GM11168 (cell line): ENCODE measurements at regions not wholly inside any gene's neighbourhood (a gene's known extent, or its start where the extent isn't known, plus 50 kb on each side); places are given as distances from the start of the nearest gene placed in this dataset.
"Not testable (repeated sequence)": the region's sequence is repeated elsewhere in the genome, so short reads cannot be mapped to it uniquely, and the experiment has no call there.

Experiments used
- in situ Hi-C: fragments of 300-500 bp; cut with MboI; formaldehyde crosslinking; loops from one replicate; pipeline ENCODE4 v1.12.0; 2022; ENCODE audit warnings: low sequenced_read_pairs; ENCODE audit not compliant: unreplicated experiment

DNA sequence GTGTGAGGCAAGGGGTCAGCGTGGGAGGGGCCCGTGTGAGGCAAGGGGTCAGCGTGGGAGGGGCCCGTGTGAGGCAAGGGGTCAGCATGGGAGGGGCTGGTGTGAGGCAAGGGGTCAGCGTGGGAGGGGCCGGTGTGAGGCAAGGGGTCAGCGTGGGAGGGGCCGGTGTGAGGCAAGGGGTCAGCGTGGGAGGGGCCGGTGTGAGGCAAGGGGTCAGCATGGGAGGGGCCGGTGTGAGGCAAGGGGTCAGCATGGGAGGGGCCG lies 119.2 kb downstream of the SEPTIN14 start:
- in situ Hi-C loops = not testable (repeated sequence)

DNA sequence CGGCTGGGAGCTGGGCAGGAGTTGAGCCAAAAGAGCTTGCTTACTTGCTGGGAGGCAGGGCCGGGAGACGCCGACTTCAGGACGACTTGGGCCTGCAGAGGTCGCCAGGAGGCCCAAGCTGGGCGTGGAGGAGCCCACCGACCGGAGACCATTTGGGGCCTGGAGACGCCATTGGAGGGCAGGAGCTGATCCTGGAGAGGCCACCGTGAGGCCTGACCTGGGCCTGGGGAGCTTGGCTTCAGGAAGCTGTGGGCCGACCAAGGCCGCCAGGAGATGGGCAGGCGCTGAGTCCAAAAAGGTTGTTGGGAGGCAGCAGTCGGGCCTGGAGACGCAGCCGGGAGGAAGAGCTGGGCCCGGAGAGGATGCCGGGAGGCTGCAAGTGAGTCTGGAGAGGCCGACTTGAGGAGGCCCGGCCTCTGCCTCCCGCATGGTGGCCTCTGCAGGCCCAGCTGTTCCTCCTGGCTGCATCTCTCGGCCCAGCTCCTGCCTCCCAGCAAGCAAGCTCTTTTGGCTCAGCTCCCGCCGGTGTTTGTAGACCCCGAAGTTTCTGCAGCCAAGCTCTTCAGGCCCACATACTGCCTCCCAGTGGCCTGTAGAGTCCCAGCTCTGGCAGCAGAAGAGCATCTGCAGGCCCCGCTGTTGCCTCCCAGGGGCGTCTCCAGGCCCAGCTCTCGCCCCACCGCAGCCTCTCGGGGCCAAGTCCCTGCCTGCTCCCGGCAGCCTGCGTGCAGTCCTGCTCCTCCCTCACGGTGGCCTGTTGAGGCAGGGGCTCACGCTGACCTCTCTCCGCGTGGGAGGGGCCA lies 119.7 kb downstream of the SEPTIN14 start:
- in situ Hi-C loops = not testable (repeated sequence)

DNA sequence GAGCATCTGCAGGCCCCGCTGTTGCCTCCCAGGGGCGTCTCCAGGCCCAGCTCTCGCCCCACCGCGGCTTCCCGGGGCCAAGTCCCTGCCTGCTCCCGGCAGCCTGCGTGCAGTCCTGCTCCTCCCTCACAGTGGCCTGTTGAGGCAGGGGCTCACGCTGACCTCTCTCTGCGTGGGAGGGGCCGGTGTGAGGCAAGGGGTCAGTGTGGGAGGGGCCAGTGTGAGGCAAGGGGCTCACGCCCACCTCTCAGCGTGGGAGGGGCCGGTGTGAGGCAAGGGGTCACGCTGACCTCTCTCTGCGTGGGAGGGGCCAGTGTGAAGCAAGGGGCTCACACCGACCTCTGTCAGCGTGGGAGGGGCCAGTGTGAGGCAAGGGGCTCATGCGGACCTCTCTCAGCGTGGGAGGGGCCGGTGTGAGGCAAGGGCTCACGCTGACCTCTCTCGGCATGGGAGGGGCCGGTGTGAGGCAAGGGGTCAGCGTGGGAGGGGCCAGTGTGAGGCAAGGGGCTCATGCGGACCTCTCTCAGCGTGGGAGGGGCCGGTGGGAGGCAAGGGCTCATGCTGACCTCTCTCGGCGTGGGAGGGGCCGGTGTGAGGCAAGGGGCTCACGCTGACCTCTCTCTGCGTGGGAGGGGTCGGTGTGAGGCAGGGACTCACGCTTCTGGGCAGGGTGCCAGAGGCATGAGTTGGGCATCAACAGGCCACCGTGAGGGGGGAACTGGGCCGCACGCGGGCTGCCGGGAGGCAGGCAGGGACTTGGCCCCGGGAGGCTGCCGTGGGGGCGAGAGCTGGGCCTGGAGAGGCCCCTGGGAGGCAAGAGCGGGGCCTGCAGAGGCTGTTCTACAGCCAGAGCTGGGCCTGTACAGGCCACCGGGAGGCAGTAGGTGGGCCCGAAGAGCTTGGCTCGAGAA lies 120.6 kb downstream of the SEPTIN14 start:
- in situ Hi-C loops = not testable (repeated sequence)

DNA sequence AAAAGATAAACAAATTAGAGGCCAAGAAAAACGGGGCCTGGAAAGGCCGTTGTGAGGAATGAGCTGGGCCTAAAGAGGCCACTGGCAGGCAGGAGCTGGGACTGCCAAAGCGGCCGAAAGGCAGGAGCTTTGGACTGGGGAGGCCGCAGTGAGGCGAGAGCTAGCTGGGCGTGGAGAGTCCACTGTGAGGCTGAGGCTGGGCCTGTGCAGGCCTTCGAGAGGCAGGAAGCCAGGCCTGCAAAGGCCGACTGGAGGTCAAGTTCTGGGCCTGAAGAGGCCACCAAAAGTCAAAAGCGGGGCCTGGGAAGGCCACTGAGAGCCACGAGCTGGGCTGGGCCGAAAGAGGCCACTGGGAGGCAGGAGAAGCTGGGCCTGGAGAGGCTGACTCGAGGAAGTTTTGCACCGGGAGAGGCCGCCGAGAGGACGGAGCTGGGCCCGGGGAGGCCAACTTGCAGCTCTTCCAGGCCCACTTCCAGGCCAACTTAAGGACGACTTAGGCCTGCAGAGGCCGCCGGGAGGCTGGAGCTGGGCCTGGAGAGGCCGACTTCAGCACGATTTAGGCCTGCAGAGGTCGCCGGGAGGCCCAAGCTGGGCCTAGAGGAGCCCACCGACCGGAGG lies 121.8 kb downstream of the SEPTIN14 start:
- in situ Hi-C loops = not testable (repeated sequence)

DNA sequence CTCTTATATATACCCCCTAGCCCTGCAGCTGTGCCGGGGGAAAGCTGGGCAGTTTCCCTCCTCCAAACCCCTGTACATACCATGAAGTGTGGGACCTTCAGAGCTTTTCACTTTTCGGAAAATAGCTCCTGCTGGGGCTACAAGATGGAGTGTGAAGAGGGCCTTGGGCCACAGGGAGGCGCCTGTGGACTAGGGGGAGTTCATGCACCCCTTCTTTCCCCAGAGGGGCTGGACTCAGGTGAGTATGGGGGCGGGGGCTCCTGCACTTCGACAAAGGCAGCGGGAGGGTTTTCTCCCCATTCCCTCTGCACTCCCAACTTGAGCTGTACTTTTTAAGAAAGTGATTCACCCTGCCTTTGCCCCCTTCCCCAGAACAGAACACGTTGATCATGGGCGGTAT lies 122.5 kb downstream of the SEPTIN14 start:
- in situ Hi-C loops = not testable (repeated sequence)

DNA sequence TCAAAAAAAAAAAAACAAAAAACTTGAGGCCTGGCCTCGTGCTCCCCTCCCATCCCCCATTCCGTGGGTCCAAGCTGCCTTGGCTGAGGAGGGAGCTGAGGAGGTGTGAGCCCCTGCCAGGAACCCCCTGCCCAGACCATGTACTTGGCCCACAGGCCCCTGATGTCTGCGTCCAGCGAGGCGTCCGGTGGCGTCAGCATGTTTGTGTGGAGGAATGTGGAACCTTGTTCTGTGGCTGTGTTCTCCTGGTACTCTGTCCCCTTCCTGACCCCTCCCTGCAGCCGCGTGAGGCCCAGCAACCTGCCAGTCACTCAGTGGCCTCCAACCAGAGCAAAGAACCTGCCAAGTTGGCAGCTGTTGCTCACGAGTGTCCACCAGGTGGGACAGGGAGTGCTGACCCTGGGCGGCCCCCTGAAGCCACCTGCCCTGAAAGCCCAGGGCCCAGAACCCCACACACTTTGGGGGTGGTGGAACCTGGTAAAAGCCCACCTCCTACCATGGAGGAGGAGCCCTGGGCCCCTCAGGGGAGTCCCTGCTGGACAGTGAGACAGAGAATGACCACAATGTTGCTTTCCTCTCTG lies 125.8 kb downstream of the SEPTIN14 start:
- in situ Hi-C loops = loop anchor here (10.0 kb wide), 1 partner anchor 628 kb away; no protein-coding TSS in a partner anchor

DNA sequence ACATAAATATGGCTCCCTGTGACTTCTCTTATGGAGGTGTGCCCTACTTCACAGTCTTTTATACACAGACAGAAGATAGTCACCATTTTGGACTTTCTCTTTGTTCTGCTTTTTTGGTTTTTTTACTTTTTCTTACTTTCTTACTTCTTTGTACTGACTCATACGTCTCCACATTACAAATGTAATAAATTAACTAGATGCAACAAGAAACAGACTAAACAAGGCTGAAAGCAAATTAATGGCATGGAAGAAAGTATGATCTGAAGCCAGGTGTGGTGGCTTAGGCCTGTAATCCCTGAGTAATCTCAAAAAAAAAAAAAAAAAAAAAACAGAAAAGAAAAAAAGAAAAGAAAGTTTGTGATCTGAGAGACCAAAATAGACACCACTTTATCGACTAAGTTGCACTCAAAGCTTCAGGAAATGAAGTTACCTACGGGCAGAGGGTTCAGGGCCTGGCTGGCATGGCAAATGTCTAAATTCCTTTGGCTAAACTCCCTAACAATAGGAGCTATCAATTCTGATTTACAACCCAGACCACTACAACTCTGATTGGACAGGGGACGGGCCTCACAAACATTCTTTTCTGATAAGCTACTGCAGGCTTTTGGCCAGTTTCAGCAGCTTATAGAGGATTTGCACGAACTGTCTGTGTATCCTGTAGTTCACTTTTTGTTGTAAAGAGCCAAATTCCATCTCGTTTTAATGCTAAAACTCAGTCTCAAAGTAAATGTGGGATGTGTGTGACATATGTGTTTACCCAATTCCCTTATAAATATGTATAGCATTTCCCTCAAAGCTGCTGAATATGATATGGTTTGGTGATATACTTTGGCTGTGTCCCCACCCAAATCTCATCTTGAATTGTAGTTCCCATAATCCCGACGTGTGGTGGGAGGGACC lies 129.1 kb downstream of the SEPTIN14 start:
- in situ Hi-C loops = loop anchor here (10.0 kb wide), 1 partner anchor 631 kb away; no protein-coding TSS in a partner anchor

DNA sequence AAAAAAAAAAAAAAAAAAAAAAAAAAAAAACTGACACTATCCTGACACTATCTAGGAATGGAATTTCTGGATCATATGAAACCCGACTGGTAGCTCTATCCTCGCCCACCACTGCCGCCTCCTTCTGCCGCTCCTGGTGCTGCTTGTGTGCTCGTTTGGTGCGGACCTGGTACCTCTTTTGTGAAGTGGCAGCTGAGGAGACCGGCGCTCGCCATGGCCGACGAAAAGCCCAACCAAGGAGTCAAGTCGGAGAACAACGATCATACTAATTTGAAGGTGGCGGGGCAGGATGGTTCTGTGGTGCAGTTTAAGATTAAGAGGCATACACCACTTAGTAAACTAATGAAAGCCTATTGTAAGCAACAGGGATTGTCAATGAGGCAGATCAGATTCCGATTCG lies 130.6 kb downstream of the SEPTIN14 start:
- in situ Hi-C loops = loop anchor here (10.0 kb wide), 1 partner anchor 633 kb away; no protein-coding TSS in a partner anchor

DNA sequence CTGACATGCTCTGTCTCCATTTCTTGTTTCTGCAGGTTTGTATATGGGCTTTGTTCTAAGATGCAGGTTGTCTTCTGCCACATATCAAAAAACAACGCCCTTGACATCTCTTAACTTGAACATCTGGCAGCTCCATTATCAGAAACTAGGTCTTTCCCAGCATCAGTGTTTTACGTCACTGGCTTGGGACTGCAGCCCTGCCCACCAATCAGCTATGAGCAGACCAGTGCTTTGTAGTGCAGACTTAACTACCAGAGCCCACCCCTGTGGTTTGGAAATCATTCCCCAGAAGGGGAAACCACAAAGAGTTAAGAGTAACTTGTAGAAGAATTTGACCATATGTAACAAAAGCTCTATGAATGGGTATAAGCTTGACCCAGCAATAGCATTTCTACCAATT lies 132.4 kb downstream of the SEPTIN14 start:
- in situ Hi-C loops = loop anchor here (10.0 kb wide), 1 partner anchor 635 kb away; no protein-coding TSS in a partner anchor

DNA sequence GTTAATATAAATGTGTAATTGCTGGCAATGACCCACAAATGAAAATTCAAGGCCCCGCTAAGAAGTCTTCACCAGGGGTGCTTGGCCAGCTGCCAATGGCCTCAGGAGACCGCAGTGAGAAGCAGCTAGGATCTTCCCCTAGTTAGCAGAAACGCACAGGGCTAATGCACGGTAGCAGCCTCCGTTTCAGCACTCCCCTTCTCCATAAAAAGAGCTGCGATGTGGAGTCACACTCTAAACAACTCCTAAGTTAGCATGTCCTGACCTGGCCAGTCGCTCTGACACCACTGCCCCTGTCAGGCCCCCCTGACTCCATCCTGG lies 139.0 kb downstream of the SEPTIN14 start:
- in situ Hi-C loops = no loop called here

DNA sequence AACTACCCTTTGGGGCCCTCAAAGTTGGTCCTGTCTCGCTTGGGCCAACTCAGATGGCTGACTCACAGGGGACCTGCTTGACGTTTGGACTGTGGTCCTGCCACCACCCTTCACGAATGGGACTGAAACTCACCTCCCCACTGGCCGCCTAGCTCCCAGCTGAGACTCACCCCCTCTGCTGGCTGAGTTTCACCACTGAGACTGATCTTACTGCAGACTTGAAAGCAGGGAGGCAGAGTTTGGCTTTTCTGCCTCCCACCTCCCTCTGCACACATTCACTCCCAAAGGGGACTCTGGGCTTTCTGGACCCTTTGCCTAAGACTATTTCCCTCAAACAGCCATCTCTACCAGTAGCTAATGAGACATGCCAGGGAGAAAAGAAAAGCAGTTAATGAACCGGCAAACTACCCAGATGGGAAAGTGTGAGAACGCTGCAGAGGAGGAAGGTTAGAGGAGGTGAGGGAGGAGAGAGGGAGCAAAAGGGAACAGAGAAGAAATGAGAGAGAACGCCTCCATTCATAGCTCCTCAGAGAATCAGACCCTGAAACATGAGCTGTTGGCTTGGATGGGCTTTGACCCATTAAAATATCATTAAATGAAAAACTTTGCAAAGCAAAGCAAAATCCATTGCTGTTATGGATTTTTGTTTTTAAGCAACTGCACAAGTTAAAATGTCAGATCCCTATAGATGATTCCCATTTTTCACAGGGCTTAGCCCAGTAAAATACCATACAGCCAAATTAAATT lies 139.5 kb downstream of the SEPTIN14 start:
- in situ Hi-C loops = not testable (repeated sequence)

DNA sequence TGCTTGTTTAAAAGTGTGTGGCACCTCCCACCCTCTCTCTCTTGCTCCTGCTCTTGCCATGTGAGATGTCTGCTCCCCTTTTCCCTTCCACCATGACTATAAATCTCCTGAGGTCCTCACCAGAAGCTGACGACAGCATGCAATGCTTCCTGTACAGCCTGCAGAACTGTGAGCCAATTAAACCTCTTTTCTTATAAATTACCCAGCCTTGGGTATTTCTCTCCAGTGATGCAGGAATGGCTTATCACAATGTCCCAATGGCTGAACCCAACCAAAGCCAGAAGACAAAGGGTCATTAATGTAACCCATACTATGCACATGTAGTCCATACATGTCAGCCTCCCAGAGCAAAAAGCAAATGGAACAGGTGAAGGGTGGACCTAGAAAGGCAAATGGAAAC lies 141.5 kb downstream of the SEPTIN14 start:
- in situ Hi-C loops = not testable (repeated sequence)

DNA sequence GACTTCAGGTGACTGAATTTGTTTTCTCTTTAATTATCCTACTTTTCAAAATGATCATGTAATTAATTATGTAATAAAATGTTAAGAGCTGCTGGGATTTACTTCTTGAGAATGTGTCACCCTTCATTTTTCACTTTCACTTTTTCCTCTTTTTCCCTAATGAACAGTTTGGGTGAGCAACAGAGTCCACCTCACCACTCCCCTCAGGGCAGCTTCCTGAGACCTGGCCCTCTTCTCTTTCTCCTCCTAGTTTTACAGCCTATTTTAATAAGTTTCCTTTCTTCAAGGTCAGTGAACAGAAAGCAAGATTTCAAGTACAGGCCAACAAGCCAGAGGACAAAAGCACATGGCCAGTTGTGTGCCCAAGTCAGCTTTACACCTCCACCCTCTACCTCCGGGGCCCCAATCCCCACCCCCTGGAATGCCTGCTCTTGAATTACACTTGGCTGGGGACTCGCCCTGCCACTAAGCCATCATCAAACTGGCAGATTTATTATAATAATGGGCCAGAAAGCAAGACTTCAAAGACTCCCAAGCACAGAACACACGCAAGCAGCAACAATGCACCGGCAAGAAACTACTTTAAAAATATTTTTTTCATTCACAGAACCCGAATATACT lies 143.1 kb upstream of the VOPP1 start:
- in situ Hi-C loops = not testable (repeated sequence)

DNA sequence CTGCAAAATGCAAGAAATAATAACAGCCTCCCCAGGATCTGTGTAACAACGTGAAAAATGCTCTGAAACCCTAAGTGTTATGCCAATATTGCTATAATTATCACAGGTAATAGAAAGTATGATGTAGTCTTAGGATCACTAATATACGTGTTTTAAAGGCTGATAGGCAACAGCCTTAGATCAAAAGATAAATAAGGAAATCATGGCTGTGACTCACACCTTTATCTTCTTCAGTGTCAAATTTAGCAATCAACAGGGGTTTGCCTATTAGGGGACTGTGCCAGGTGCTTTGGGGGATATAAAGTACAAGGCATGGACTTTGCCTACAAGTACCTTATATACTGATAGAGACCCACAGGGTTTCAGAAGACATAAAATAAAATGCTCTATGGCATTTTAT lies 142.1 kb upstream of the VOPP1 start:
- in situ Hi-C loops = not testable (repeated sequence)

DNA sequence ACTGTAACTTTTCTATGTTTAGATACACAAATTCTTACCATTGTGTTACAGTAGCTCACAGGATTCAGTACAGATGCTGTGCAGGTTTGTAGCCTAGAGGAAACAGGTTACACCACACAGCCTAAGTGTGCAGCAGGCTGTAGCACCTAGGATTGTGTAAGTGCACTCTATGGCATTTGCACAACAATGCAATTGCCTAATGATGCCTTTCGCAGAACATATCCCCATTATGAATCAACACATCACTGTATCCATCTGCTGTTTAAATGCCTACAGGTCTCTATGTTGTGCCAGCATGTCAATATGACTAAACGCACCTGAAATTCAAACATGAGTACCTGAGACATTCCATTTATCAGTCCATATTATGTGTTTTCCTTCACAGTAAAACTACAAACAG lies 138.0 kb upstream of the VOPP1 start:
- in situ Hi-C loops = not testable (repeated sequence)

DNA sequence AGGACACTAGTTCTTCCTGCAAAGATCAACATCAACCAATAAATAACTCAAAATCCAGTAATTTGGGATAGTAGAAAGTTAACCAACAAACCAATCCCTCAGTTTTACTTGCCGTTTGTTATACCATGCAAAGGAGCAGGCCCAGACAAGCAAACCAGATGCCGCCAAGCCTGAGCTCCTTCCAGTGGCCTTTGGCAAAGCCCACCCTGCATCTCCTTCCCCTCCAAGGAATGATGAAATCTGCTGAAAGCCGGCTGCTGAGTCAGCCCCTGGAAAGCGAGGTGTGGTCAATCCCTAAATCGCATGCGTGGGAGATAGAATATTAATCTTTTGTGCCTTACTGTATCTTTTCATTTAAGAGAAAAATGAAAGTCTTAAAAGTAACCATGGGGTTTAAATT lies 135.7 kb upstream of the VOPP1 start:
- in situ Hi-C loops = not testable (repeated sequence)

DNA sequence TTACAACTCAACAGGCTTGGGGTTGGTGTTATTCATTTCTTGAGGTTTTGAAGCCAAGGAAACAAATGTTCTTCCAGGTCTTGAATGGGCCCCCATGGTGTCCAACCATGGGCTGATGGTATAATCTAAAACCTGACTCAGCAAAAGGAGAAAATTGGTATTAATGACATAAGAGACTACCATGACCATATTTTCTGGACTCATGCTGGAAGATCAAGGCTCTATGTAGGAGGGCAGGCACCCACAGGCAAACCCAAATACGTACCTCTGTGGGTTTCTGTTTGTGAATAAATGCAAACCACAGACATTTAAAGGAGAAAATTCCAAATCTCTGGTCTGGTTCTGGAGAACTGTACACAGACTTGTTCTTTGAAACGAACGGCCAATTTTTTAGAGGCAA lies 135.1 kb upstream of the VOPP1 start:
- in situ Hi-C loops = not testable (repeated sequence)

DNA sequence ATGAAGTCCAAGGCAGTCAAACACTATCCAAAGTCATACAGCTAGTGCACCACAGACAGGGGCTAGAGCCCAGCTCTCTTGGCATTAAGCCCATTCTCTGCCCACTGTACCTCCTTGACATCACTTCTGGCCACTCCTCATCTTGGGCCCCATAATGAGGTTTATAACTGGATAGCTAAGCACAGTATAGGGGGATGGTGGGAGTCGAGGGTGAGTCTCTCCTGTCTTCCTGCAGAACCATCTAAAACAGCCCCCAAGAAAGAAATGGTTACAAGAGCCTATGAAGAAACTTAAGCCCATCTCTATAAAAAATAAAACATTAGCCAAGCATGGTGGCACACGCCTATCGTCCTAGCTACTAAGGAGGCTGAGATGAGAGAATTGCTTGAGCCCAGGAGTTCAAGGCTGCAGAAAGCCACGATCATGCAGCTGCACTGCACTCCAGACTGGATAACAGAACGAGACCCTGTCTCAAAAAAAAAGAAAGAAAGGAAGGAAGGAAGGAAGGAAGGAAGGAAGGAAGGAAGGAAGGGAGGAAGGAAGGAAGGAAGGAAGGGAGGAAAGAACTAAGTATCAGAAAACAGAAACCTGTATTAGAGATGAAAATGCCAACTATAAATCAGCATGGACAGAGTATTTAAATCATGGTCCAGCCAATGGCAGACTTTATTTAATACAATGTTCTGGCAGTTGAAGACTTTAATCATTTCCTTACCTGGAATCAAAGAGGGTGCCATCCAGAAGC lies 134.3 kb upstream of the VOPP1 start:
- in situ Hi-C loops = not testable (repeated sequence)
